Right atrium auricular region (tissue), 2 donors: ENCODE measurements at regions not wholly inside any gene's neighbourhood (a gene's known extent, or its start where the extent isn't known, plus 50 kb on each side); places are given as distances from the start of the nearest gene placed in this dataset.

ENCODE experiments used
- DNase-seq: peaks from one replicate; pipeline ENCODE4 v3.0.0-alpha.2; 2019; ENCODE audit warnings: low spot score
- H3K27ac ChIP-seq, 2 donors: fragments of 200-600 bp; sonication (generic); 1 replicate in 1 of 2; 2 replicates in 1 of 2; pipeline ENCODE4 v1.5.1; 2016 to 2019
- H3K27me3 ChIP-seq, 2 donors: fragments of 200-600 bp; sonication (generic); one replicate each; pipeline versions ENCODE4 v1.5.1 to v1.6.0; 2017 to 2019
- H3K36me3 ChIP-seq: fragments of 200-600 bp; sonication (generic); one replicate; pipeline ENCODE4 v1.5.1; 2016
- H3K4me1 ChIP-seq, 2 donors: fragments of 200-600 bp; sonication (generic); one replicate each; pipeline versions ENCODE4 v1.5.1 to v1.6.0; 2017 to 2019
- H3K4me3 ChIP-seq, 2 donors: fragments of 200-600 bp; sonication (generic); 1 replicate in 1 of 2; 2 replicates in 1 of 2; pipeline ENCODE4 v1.5.1; 2017 to 2019; ENCODE audit warnings: mild to moderate bottlenecking in 1 of 2, moderate library complexity in 1 of 2
- H3K9me3 ChIP-seq, 2 donors: fragments of 200-600 bp; sonication (generic); one replicate each; pipeline ENCODE4 v1.5.1; 2019
- CTCF ChIP-seq, 2 donors: fragments of 200-600 bp; sonication (generic); IDR thresholded peaks; one replicate each; pipeline ENCODE4 v1.5.1; 2019; ENCODE audit warnings: antibody characterized with exemption in 2 of 2

DNA sequence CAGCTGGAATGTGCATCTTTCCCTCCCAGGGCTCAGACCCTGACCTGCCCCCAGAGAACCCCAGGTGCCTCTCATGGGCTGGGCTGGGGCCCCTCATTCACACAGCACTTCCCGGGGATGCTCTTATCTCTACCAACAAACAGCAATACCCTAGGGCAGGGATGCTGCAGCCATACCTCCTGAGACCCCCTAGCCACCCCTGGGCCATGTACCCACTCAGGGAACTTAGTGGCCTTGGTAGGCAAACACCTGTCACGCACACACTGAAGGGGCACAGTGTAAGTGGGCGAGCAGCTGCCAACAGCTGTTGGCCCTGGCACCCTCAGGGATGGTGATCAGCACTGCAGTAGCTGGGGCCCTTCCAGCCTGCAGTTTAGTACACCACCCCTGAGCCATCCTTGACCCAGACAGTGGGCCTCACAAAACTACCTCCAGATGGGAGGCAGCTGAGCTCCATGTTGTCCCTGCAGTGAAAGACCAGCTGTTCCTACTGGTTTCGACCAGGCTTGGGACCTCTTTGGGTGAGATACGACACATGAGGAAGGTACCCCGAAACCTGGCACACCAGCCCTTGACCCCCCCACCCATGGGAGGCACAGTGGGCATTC lies 1723.6 kb downstream of the TP53TG3F start:
- no peak for DNase-seq
- H3K4me1 ChIP-seq = no peaks in the 10 kb centered on the region
- H3K9me3 ChIP-seq = no peaks in the 10 kb centered on the region
- no peaks in the 10 kb centered on the region for H3K36me3 ChIP-seq
- no peak overlapping the region for H3K27ac ChIP-seq
- no peak for TF ChIP-seq CTCF (IDR thresholded peaks at IDR 0.05)
- no peaks in the 10 kb centered on the region for H3K27me3 ChIP-seq
- H3K4me3 ChIP-seq = no peak overlapping the region

GRCh38 chr16:35184356-35184870 lies 1725.0 kb downstream of the TP53TG3F start:
- TF ChIP-seq CTCF (IDR thresholded peaks at IDR 0.05) = no peak
- DNase-seq = no peak
- no peak overlapping the region for H3K4me3 ChIP-seq
- H3K4me1 ChIP-seq = no peaks in the 10 kb centered on the region
- no peaks in the 10 kb centered on the region for H3K27me3 ChIP-seq
- no peaks in the 10 kb centered on the region for H3K36me3 ChIP-seq
- no peak overlapping the region for H3K27ac ChIP-seq
- no peaks in the 10 kb centered on the region for H3K9me3 ChIP-seq

GRCh38 chr16:35185366-35186044 lies 1726.1 kb downstream of the TP53TG3F start:
- Histone ChIP-seq H3K27ac (no peak overlapping the region), H3K4me3 (no peak overlapping the region), H3K36me3 (no peaks in the 10 kb centered on the region), H3K4me1 (no peaks in the 10 kb centered on the region), H3K9me3 (no peaks in the 10 kb centered on the region), H3K27me3 (no peaks in the 10 kb centered on the region)
- TF ChIP-seq CTCF (IDR thresholded peaks at IDR 0.05) = no peak
- no peak for DNase-seq

GRCh38 chr16:35186045-35186759 lies 1726.8 kb downstream of the TP53TG3F start:
- no peak overlapping the region for H3K27ac ChIP-seq
- no peak for DNase-seq
- H3K4me3 ChIP-seq = no peak overlapping the region
- H3K27me3 ChIP-seq = no peaks in the 10 kb centered on the region
- no peak for TF ChIP-seq CTCF (IDR thresholded peaks at IDR 0.05)
- no peaks in the 10 kb centered on the region for H3K36me3 ChIP-seq
- H3K4me1 ChIP-seq = no peaks in the 10 kb centered on the region
- H3K9me3 ChIP-seq = no peaks in the 10 kb centered on the region

GRCh38 chr16:35187665-35188225 lies 1728.3 kb downstream of the TP53TG3F start:
- no peak overlapping the region for H3K4me3 ChIP-seq
- no peak for TF ChIP-seq CTCF (IDR thresholded peaks at IDR 0.05)
- no peaks in the 10 kb centered on the region for H3K36me3 ChIP-seq
- DNase-seq = no peak
- H3K27ac ChIP-seq = no peak overlapping the region
- H3K4me1 ChIP-seq = no peaks in the 10 kb centered on the region
- no peaks in the 10 kb centered on the region for H3K27me3 ChIP-seq
- H3K9me3 ChIP-seq = no peaks in the 10 kb centered on the region
